DND-41 (cell line): ENCODE measurements at regions not wholly inside any gene's neighbourhood (a gene's known extent, or its start where the extent isn't known, plus 50 kb on each side); places are given as distances from the start of the nearest gene placed in this dataset.

ENCODE experiments used
- ATAC-seq: fragments of 200-7000 bp; cut with Tn5 transposase; 3 replicates; pipeline ENCODE4 v1.9.1; 2021; ENCODE audit warnings: low read depth; ENCODE audit not compliant: insufficient read depth
- DNase-seq: peaks from one replicate; pipeline ENCODE4 v3.0.0-alpha.2; 2020
- H2AFZ ChIP-seq: 2 replicates; pipeline ENCODE4 v1.6.0; 2012; ENCODE audit warnings: low read depth, low read length
- H3K27ac ChIP-seq: 2 replicates; pipeline ENCODE4 v1.5.1; 2012; ENCODE audit warnings: low read length, inconsistent platforms
- H3K27me3 ChIP-seq: fragments of 200-600 bp; sonication (generic); 2 replicates; pipeline ENCODE4 v1.6.0; 2012; ENCODE audit warnings: low read length, mild to moderate bottlenecking, inconsistent platforms; ENCODE audit not compliant: insufficient read depth, poor library complexity
- H3K36me3 ChIP-seq: 2 replicates; pipeline ENCODE4 v1.5.1; 2012; ENCODE audit warnings: low read length, inconsistent platforms; ENCODE audit not compliant: insufficient read depth
- H3K4me1 ChIP-seq: 2 replicates; pipeline ENCODE4 v1.5.1; 2012; ENCODE audit warnings: mild to moderate bottlenecking, low read length; ENCODE audit not compliant: insufficient read depth
- H3K4me2 ChIP-seq: 2 replicates; pipeline ENCODE4 v1.6.0; 2012; ENCODE audit warnings: mild to moderate bottlenecking, moderate library complexity, low read length, inconsistent platforms; ENCODE audit not compliant: insufficient read depth
- H3K4me3 ChIP-seq, 2 experiments: fragments of 200-600 bp in 1 of 2; shearing (Covaris generic) in 1 of 2; 2 replicates each; pipeline ENCODE4 v1.5.1; 2012 to 2016; ENCODE audit warnings: inconsistent platforms in 2 of 2, low read length in 2 of 2, mild to moderate bottlenecking in 2 of 2, low read depth in 1 of 2, moderate library complexity in 1 of 2
- H3K79me2 ChIP-seq: 2 replicates; pipeline ENCODE4 v1.6.0; 2012; ENCODE audit warnings: low read length, inconsistent platforms; ENCODE audit not compliant: insufficient read depth
- H3K9ac ChIP-seq: 2 replicates; pipeline ENCODE4 v1.6.0; 2012; ENCODE audit warnings: low read depth, mild to moderate bottlenecking, inconsistent platforms, low read length, moderate library complexity
- H3K9me3 ChIP-seq: 2 replicates; pipeline ENCODE4 v1.5.1; 2012; ENCODE audit warnings: low read length, moderate library complexity, mild to moderate bottlenecking, inconsistent platforms; ENCODE audit not compliant: insufficient read depth, severe bottlenecking
- H4K20me1 ChIP-seq: 2 replicates; pipeline ENCODE4 v1.6.0; 2012; ENCODE audit warnings: low read length; ENCODE audit not compliant: insufficient read depth
- CTCF ChIP-seq: IDR thresholded peaks from 2 replicates; pipeline ENCODE4 v1.5.1; 2012; ENCODE audit warnings: borderline replicate concordance, low read length, moderate library complexity, mild to moderate bottlenecking; ENCODE audit not compliant: poor library complexity, severe bottlenecking; ENCODE audit errors: extremely low read depth
- EZH2 ChIP-seq: IDR thresholded peaks from 3 replicates; pipeline ENCODE4 v1.6.1; 2012; ENCODE audit warnings: borderline replicate concordance, low read depth, mild to moderate bottlenecking, moderate library complexity, low read length, inconsistent platforms; ENCODE audit not compliant: severe bottlenecking

DNA sequence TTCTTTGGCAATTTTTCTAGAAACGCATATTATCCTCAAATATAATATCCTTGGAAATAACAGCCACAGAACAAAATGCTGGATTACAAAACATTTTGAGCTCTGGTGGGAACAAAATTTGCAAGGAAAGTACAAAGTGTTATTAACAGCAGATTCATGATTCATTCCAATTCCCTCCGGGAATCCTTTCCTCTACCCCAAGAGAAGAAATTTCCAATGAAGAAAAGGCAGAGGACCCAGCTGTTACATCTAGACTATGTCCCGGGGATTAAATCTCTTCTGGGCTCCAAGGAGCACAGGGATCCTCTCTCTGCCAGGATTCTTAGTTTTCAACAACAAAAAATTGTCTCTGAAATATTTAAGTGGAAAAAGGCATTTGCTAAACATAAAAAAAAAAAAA is 51.6 kb upstream of the TMEFF2 start:
- DNase-seq: no peak
- H2AFZ ChIP-seq: no peak overlapping the region
- no peak overlapping the region for H3K4me3 ChIP-seq
- H3K79me2 ChIP-seq: no peaks in the 10 kb centered on the region
- H3K4me1 ChIP-seq: no peaks in the 10 kb centered on the region
- no peak overlapping the region for H3K4me2 ChIP-seq
- no peak for ATAC-seq
- no peaks in the 10 kb centered on the region for H3K9me3 ChIP-seq
- no peak overlapping the region for H3K27ac ChIP-seq
- no peak overlapping the region for H3K9ac ChIP-seq
- H3K36me3 ChIP-seq: no peaks in the 10 kb centered on the region
- H3K27me3 ChIP-seq: no peaks in the 10 kb centered on the region
- H4K20me1 ChIP-seq: no peaks in the 10 kb centered on the region
- TF ChIP-seq CTCF: no peak
- TF ChIP-seq EZH2: no peak

- H4K20me1 ChIP-seq: no peaks in the 10 kb centered on the region
- H3K79me2 ChIP-seq: no peaks in the 10 kb centered on the region
- H3K9me3 ChIP-seq: no peaks in the 10 kb centered on the region
- ATAC-seq: no peak
- no peak overlapping the region for H3K4me2 ChIP-seq
- no peaks in the 10 kb centered on the region for H3K4me1 ChIP-seq
- H3K4me3 ChIP-seq: no peak overlapping the region
- no peak overlapping the region for H3K9ac ChIP-seq
- no peaks in the 10 kb centered on the region for H3K27me3 ChIP-seq
- no peak for TF ChIP-seq EZH2
- TF ChIP-seq CTCF: no peak
- DNase-seq: no peak
- H2AFZ ChIP-seq: no peak overlapping the region
- H3K27ac ChIP-seq: no peak overlapping the region
- H3K36me3 ChIP-seq: no peaks in the 10 kb centered on the region
These were observed 50.6 kb upstream of the TMEFF2 start for GRCh38 chr2:192245329-192245728.
